Uterus (tissue), 2 donors: ENCODE measurements at regions not wholly inside any gene's neighbourhood (a gene's known extent, or its start where the extent isn't known, plus 50 kb on each side); places are given as distances from the start of the nearest gene placed in this dataset.

Source experiments
- POLR2A ChIP-seq, 2 donors: fragments of 450-650 bp; IDR thresholded peaks; one replicate each; pipeline ENCODE4 v1.6.1; 2016; ENCODE audit warnings: antibody characterized with exemption in 2 of 2, mild to moderate bottlenecking in 1 of 2, moderate library complexity in 1 of 2
- TF ChIP-seq, protein P1 (sequence below), 4 experiments: fragments of 200-600 bp in 2 of 4; fragments of 450-650 bp in 2 of 4; sonication (generic) in 2 of 4; IDR thresholded peaks; one replicate each; pipeline ENCODE4 v1.5.1; 2016 to 2019; ENCODE audit warnings: antibody characterized with exemption in 4 of 4, mild to moderate bottlenecking in 2 of 4, moderate library complexity in 1 of 4

- TF ChIP-seq, protein P1, sequence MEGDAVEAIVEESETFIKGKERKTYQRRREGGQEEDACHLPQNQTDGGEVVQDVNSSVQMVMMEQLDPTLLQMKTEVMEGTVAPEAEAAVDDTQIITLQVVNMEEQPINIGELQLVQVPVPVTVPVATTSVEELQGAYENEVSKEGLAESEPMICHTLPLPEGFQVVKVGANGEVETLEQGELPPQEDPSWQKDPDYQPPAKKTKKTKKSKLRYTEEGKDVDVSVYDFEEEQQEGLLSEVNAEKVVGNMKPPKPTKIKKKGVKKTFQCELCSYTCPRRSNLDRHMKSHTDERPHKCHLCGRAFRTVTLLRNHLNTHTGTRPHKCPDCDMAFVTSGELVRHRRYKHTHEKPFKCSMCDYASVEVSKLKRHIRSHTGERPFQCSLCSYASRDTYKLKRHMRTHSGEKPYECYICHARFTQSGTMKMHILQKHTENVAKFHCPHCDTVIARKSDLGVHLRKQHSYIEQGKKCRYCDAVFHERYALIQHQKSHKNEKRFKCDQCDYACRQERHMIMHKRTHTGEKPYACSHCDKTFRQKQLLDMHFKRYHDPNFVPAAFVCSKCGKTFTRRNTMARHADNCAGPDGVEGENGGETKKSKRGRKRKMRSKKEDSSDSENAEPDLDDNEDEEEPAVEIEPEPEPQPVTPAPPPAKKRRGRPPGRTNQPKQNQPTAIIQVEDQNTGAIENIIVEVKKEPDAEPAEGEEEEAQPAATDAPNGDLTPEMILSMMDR (IDR thresholded peaks at IDR 0.05) = no peak
- no peak for TF ChIP-seq POLR2A (IDR thresholded peaks at IDR 0.05)
These were observed 306.4 kb downstream of the TSN start for GRCh38 chr2:122061831-122062230.
